Esophagus squamous epithelium (tissue), 4 donors: ENCODE measurements at regions not wholly inside any gene's neighbourhood (a gene's known extent, or its start where the extent isn't known, plus 50 kb on each side); places are given as distances from the start of the nearest gene placed in this dataset.

Source experiments
- CTCF ChIP-seq, 6 experiments: fragments of 450-650 bp in 4 of 6; fragments of 200-600 bp in 2 of 6; sonication (generic) in 2 of 6; IDR thresholded peaks; one replicate each; pipeline ENCODE4 v1.5.1; 2016 to 2019; ENCODE audit warnings: antibody characterized with exemption in 6 of 6, mild to moderate bottlenecking in 4 of 6, moderate library complexity in 4 of 6
- POLR2A ChIP-seq, 4 donors: fragments of 450-650 bp; IDR thresholded peaks; one replicate each; pipeline ENCODE4 v1.6.1; 2017; ENCODE audit warnings: antibody characterized with exemption in 4 of 4, mild to moderate bottlenecking in 4 of 4, moderate library complexity in 3 of 4

GRCh38 chr6:101275251-101275650 is 118.3 kb upstream of the GRIK2 start:
- no peak for TF ChIP-seq CTCF (IDR thresholded peaks at IDR 0.05)
- TF ChIP-seq POLR2A (IDR thresholded peaks at IDR 0.05) = no peak
